ENCODE measurements at regions not wholly inside any gene's neighbourhood (a gene's known extent, or its start where the extent isn't known, plus 50 kb on each side); places are given as distances from the start of the nearest gene placed in this dataset.

- no peaks in the 10 kb centered on the region for H3K9me3 ChIP-seq
- DNase-seq (no peak), ATAC-seq (no peak)
- H3K27me3 ChIP-seq = no peaks in the 10 kb centered on the region
- no peak overlapping the region for H3K4me3 ChIP-seq
- intact Hi-C loops (cut with DNase I) = no loop called here
- no peaks in the 10 kb centered on the region for H3K36me3 ChIP-seq
- TF ChIP-seq CTCF (IDR thresholded peaks at IDR 0.05) = no peak
- 89 to 95% methylated on average over 3 of the region's 3 CpGs for WGBS, 2 donors
- H3K27ac ChIP-seq = peak overlapping the region in 1 of 10 donors; percentile 22
- peaks cover 0 to 20% (median 7%) of the 10 kb centered on the region in 9 donors for H3K4me1 ChIP-seq
These were observed 281.2 kb upstream of the JAG1 start for GRCh38 chr20:10954908-10955580.

GRCh38 chr20:10958279-10958678 is 284.5 kb upstream of the JAG1 start:
- Histone ChIP-seq H3K9me3 (no peaks in the 10 kb centered on the region), H3K4me3 (no peak overlapping the region), H3K36me3 (no peaks in the 10 kb centered on the region), H3K27ac (no peak overlapping the region), H3K27me3 (no peaks in the 10 kb centered on the region), H3K4me1 (peaks cover 0 to 34% (median 8%) of the 10 kb centered on the region in 9 donors)
- DNase-seq = no peak
- ATAC-seq = no peak
- no peak for TF ChIP-seq CTCF (IDR thresholded peaks at IDR 0.05)
- WGBS, 2 donors = 74 to 80% methylated on average over 3 of the region's 3 CpGs
- intact Hi-C loops (cut with DNase I) = no loop called here

- Histone ChIP-seq H3K27ac (no peak overlapping the region), H3K27me3 (no peaks in the 10 kb centered on the region), H3K4me1 (peaks cover 0 to 43% (median 14%) of the 10 kb centered on the region in 9 donors), H3K9me3 (no peaks in the 10 kb centered on the region), H3K4me3 (no peak overlapping the region), H3K36me3 (no peaks in the 10 kb centered on the region)
- no peak for TF ChIP-seq CTCF (IDR thresholded peaks at IDR 0.05)
- DNase-seq (no peak), ATAC-seq (no peak)
- intact Hi-C loops (cut with DNase I) = loop anchor here in 2 of 10 donors (10.0 kb wide), 1 partner anchor 286 kb away; the partner anchor contains the start of gene JAG1 (in 2 of the 2)
- 98 to 100% methylated on average over 2 of the region's 2 CpGs for WGBS, 2 donors
These were observed 286.6 kb upstream of the JAG1 start for GRCh38 chr20:10960416-10960815.

- peaks cover 0 to 50% (median 14%) of the 10 kb centered on the region in 9 donors for H3K4me1 ChIP-seq
- TF ChIP-seq CTCF (IDR thresholded peaks at IDR 0.05) = no peak
- intact Hi-C loops (cut with DNase I) = loop anchor here in 2 of 10 donors (10.0 kb wide), 1 partner anchor 287 kb away; the partner anchor contains the start of gene JAG1 (in 2 of the 2)
- H3K27ac ChIP-seq = no peak overlapping the region
- no peaks in the 10 kb centered on the region for H3K9me3 ChIP-seq
- no peak overlapping the region for H3K4me3 ChIP-seq
- no peaks in the 10 kb centered on the region for H3K27me3 ChIP-seq
- ATAC-seq (no peak), DNase-seq (no peak)
- H3K36me3 ChIP-seq = no peaks in the 10 kb centered on the region
- WGBS, 2 donors = 68 to 76% methylated on average over 1 of the region's 1 CpG
These were observed 288.0 kb upstream of the JAG1 start for GRCh38 chr20:10961651-10962288.
